B cell (primary cell): ENCODE measurements at regions not wholly inside any gene's neighbourhood (a gene's known extent, or its start where the extent isn't known, plus 50 kb on each side); places are given as distances from the start of the nearest gene placed in this dataset.

Experiments used
- CTCF ChIP-seq: fragments of 200-600 bp; IDR thresholded peaks from one replicate; pipeline ENCODE4 v1.8.0; 2022; ENCODE audit warnings: antibody characterized with exemption, mild to moderate bottlenecking
- EZH2 ChIP-seq: IDR thresholded peaks from 2 replicates; pipeline ENCODE4 v1.6.1; 2012; ENCODE audit warnings: borderline replicate concordance, low read depth, mild to moderate bottlenecking, moderate library complexity, low read length; ENCODE audit not compliant: insufficient read depth, poor library complexity, severe bottlenecking

GRCh38 chr4:43296946-43297528, 404.5 kb downstream of the GRXCR1 start:
- TF ChIP-seq CTCF: no peak
- TF ChIP-seq EZH2: no peak
